GM12875 (cell line): ENCODE measurements at regions not wholly inside any gene's neighbourhood (a gene's known extent, or its start where the extent isn't known, plus 50 kb on each side); places are given as distances from the start of the nearest gene placed in this dataset.

Experiments used
- H3K4me3 ChIP-seq: one replicate; pipeline ENCODE4 v1.5.1; 2011; ENCODE audit warnings: low read depth, low read length, control low read depth
- CTCF ChIP-seq: IDR thresholded peaks from 2 replicates; pipeline ENCODE4 v1.5.1; 2011; ENCODE audit warnings: low read depth, mild to moderate bottlenecking, control low read depth, inconsistent platforms, low read length, moderate library complexity, borderline replicate concordance; ENCODE audit not compliant: insufficient read depth

- H3K4me3 ChIP-seq = no peak overlapping the region
- TF ChIP-seq CTCF = no peak
Observed at GRCh38 chr2:133952420-133952819, 301.5 kb upstream of the MGAT5 start.

DNA sequence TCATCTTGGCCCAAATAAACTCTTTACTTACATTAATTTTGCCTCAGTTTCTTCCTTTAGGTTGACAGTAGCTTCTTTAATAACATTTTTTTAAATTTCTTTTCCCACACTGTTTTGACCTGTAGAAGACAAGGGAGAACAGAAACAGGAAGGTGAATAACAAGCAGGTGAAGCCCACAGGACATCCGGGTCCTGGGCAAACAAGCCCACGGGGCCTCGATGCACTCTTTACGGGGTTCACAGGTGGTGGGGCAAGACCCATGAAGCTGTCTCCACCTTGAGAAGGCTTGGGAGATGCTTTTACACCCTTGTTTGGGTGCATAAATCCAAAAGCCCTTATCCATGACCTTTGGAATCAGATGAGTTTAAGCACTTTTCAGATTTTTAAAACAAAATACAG, 301.0 kb upstream of the MGAT5 start:
- H3K4me3 ChIP-seq = no peak overlapping the region
- TF ChIP-seq CTCF = no peak

GRCh38 chr2:133953524-133953923, 300.3 kb upstream of the MGAT5 start:
- no peak overlapping the region for H3K4me3 ChIP-seq
- TF ChIP-seq CTCF = no peak

DNA sequence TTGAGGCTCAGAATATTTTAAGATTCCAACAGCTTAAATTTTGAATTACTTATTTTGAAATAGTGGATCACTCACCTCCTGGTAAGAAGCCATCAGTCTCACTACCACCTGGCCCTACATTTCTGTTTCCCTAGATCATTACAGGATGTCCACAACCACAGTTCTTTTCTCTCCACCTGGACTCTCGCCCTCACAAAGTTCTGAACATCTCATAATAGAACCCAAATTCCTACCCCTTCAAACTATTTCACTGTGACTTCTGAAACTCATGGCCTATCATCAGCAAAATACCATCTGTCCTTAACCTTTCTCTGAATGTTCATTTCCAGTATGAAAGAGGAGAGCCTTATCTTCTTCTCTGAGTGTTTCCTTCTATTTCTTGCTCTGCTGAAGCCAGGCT, 299.2 kb upstream of the MGAT5 start:
- no peak for TF ChIP-seq CTCF
- no peak overlapping the region for H3K4me3 ChIP-seq

DNA sequence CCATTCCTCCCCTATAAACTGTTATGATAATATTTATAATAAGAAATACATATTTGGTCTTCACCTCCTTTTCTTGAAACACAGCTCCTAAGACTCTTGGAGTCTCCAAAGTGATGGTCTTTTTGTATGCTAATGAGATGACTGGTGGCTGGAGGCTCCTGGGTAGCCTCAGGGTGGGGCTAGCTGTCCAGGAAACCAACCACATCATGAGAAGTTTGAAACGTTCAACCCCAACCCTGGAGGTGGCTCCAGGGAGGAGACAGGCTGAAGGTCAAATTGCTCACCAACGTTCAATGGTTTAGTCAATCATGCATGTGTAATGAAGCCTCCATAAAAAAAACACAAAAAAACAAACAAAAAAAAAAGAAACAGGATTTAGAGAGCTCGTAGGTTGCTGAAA, 298.7 kb upstream of the MGAT5 start:
- TF ChIP-seq CTCF = no peak
- no peak overlapping the region for H3K4me3 ChIP-seq

DNA sequence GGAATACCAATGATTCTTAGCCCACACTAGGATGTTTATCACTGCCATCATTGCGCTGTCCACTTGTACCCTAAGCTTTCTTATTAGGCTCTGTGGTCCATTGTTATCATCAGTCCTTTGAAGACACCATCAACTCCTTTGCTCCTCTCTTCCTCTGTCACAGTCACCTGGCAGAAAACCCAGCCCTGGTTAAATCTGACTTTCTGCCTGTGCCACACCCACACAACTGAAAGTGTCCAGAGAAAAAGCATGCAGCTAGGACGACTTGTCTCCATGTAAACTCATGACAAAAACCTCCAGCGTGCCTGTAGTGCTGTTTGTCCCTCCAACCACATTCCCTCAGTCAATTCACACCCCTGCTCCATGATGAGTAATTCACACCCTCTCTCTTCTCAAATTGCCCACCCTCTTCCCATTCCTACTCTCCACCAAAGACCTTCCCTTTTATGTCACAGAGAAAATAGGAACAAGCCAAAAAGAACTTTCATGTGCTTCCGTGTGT, 297.4 kb upstream of the MGAT5 start:
- H3K4me3 ChIP-seq = no peak overlapping the region
- no peak for TF ChIP-seq CTCF

GRCh38 chr2:133957724-133958480, 296.0 kb upstream of the MGAT5 start:
- no peak overlapping the region for H3K4me3 ChIP-seq
- no peak for TF ChIP-seq CTCF
